ENCODE measurements at regions not wholly inside any gene's neighbourhood (a gene's known extent, or its start where the extent isn't known, plus 50 kb on each side); places are given as distances from the start of the nearest gene placed in this dataset.

DNA sequence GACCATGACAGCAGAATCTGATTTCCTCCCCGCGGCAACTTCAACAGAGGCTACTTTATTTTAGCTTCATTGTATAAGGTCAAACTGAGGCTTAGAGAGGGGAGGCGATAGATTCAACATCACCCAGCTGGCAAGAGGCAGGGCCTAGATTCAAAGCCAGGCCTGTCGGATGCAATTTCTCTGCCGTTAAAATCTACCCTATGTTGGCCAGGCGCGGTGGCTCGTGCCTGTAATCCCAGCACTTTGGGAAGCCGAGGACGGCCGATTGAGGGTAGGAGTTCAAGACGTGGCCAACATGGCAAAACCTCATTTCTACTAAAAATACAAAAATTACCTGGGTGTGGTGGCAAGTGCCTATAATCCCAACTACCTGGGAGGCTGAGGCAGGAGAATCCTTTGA is 182.2 kb downstream of the BCOR start:
- DNase-seq (ENCODE audit: low spot score): no peak

- no peak for DNase-seq (ENCODE audit: low spot score)
Observed at GRCh38 chrX:39921838-39922237, 175.9 kb downstream of the BCOR start.

- DNase-seq (ENCODE audit: low spot score): no peak
Observed at GRCh38 chrX:39922488-39922887, 175.3 kb downstream of the BCOR start.

DNA sequence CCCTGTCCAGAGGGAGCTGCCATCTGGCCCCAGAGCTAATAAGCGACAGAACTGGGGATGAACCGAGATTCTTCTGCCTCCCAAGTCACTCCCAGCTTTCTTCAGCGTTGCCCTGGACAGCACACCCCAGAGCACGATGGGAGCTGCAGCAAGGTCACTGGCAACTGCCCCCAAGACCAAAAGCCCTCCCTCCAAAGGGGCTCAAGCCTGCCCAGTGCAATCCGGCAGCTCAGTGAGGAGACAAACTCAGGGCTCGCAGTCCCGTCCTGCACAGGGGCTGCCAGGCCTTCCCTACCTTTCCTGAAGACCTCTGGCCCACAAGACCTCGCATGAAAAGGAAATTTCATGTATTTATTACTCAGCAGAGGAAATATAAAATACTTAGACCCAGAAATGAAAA is 174.8 kb downstream of the BCOR start:
- no peak for DNase-seq (ENCODE audit: low spot score)

DNA sequence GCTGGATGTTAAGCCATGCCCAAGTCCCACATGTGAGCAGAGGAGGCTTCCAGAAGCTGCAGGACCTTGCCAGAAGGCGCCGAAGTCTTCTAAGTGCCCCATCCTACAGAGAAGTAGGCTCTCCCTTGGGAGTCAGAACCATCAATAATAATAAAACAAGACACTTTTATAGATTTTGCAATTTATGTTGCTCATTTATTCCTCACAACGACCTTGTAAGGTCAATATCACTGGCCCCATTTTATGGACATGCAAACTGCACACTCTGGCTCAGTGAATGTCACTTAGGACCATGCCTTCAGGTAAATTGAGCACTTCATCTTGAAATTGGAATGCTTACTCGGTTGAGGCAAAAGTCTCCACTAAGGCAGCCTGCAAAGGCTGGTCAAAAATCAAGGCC is 170.4 kb downstream of the BCOR start:
- no peak for DNase-seq (ENCODE audit: low spot score)

DNA sequence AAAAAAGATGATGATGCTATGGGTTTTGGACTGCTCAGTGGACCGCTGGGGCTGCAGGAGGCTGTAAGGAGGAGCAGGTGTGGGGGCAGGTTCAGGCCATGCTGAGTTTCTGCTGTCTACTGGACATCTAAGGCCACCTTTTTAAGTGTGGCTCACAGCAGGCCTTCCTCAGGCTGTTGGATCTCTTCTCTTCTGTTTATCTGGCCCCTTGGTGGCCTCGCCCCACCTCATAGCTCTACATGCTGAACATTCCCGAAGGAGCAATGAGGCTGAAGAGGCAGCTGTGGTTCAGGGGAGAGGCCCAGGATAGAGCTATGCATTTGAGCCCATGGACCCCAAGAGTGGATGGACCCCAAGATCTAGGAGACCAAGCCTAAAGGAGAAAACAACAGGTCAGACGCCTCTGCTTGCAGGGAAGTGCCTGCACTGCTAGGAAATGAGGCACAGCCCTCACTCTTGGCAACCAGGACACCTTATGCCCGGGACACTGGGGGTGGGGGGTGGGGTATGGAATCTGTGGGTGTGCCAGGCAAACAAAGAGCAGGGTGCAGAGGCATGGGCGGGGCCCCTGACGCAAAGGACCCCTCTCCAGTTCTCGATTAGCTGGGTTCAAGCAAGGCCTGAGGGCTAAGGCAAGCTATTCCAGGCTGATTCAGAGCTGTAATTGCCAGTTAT is 168.9 kb downstream of the BCOR start:
- no peak for DNase-seq (ENCODE audit: low spot score)

GRCh38 chrX:39929379-39930025 is 168.3 kb downstream of the BCOR start:
- no peak for DNase-seq (ENCODE audit: low spot score)

GRCh38 chrX:39930786-39931528 is 166.8 kb downstream of the BCOR start:
- no peak for DNase-seq (ENCODE audit: low spot score)

DNA sequence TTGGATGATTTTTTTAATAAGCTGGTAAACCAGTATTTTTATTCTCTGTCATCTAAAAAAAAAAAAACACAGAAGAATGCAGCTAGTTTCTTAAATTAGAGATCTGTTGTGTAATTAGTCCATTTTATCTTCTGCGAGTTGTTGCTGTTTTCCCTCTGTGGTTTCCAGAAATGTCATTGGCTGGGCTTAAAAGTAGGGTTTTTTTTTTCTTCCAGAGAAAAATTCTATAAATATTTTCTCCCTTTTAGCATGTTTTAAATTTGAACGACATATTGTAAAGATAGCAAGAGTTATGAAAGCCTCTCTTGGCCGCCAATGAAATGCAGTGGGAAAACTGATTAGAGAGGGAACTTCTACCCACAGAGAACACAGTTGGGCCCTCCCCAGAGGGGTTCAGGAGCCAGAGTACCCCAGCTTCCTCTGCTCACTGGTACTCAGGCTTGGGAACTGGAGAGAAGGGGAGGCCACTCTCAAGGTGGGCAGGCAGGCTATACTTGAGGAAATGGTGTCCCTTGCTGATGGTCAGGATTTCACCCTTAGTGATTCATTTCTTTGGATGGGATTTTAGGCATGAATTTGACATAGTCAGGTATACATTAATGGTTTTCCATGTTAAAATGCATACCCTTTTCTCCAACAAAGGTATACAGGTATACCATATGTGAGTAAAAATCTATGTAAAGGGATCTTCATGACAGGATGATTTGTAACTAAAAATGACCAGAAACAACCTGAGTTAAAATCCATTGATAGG is 166.1 kb downstream of the BCOR start:
- peak; percentile 24 for DNase-seq (ENCODE audit: low spot score)

DNA sequence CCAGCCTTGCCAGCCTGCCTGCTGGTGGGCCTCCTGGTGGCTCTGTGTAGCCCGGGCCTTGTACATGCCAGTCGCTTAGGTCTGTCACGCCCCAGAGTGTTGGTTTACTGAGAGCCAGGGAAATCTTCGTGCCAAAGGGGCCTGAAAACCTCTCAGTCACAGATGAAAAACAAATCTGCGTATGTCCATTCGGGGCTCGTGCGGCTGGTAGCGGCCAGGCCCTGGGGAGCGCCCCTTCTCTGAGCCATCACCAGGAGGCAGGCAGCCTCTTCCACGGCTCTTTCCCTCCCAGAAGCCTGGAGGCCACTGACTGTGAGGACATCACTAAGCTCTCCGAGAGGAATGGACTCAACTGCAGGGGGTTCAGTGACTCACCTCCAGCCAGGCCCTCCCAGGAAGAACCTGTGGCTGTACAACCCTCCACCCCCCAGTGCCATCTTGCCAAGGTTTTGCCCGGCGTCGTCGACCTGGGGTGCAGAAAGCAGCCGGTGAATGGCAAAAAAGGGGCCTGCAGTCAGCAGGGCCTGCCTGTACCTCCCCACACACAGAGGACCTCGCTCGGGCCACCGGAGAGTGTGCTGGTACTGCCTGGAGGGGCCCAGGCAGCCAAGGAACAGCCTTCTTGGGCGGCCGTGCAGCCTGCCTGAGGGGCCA is 162.2 kb downstream of the BCOR start:
- no peak for DNase-seq (ENCODE audit: low spot score)

GRCh38 chrX:39936886-39937770 is 160.6 kb downstream of the BCOR start:
- DNase-seq (ENCODE audit: low spot score): no peak

- DNase-seq (ENCODE audit: low spot score): no peak
Observed at GRCh38 chrX:39938466-39938865, 159.3 kb downstream of the BCOR start.

GRCh38 chrX:39939678-39940077 is 158.1 kb downstream of the BCOR start:
- DNase-seq (ENCODE audit: low spot score): no peak

DNA sequence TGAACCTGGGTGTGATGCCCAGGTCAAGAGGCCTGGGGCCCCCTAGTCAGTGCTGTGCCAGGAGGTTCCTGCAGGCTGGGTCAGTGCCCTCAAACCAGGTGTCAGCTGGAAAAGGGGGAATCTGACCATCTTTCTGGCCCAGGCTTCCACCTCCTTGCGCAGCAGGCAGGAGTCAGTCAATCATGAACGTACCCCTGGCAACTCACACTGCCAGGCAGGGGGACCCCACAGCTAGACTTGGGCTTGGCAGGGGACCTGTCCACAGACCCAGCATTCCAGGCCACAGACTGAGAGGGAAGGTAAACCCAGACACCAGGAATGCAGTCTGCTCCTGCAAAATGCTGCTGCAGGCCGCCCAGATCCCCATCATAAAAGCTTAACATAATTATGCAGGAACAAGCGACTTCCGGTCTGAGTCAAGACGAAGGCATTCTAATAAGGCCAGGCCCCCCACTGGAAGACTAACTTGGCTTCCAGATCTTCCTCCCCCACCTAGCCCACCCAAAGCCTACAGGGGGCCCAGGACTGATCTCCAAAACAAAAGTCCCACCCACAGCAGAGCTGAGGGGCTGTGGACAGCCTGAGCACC is 156.3 kb downstream of the BCOR start:
- DNase-seq (ENCODE audit: low spot score): no peak

DNA sequence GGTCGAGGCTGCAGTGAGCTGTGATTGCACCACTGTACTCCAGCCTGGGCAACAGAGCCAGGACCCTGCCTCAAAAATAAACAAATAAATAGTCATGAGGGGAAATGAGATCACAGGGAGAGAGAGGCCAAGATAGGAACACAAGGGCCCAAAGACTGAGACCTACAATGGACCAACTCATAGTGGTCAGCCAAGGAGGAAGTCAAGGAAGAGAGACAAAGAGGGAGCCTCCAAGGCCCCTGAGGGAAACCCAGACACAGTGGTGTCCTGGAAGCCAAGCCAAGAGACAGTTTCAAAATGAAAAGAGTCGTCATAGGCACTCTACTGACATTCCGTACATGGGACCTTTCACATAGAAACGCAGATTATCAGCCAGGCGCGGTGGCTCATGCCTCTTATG is 153.3 kb downstream of the BCOR start:
- no peak for DNase-seq (ENCODE audit: low spot score)

DNA sequence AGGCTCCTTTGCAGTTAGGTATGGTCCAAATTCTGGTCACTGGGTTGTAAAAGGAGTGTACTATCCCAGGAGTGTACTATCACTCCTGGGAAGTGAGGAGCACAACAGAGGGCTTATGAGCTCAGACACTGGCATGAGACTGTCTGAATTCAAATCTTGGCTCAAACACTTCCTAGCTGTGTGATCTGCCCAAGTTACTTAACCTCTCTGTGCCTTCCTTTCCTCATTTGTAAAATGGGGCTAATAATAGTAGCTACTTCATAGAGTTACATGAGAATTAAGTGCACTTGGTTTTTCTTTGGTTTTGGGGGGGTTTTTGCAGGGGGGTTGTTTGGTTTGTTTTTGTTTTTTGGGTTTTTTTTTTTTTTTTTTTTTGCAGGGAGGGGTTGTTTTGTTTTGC is 152.0 kb downstream of the BCOR start:
- DNase-seq (ENCODE audit: low spot score): no peak

DNA sequence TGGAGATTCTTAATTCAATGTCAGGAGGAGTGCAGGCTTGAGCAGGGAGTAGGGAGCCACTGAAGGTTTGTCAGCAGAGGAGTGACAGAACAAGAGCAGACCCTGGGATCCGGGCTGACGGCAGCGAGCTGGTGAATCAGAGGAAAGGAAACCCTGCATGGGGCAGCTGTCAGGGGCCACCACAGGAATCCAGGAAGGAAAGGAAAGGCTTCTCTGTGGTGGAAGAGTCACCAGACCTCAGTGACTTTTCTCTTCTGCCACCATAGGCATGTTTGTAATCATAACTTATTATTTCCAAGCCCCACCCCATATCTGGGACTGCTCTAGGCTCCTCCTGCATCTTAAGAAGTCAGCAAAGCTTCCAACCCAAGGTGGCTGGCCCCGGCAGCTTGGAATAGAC is 150.9 kb downstream of the BCOR start:
- DNase-seq (ENCODE audit: low spot score): peak; percentile 83

DNA sequence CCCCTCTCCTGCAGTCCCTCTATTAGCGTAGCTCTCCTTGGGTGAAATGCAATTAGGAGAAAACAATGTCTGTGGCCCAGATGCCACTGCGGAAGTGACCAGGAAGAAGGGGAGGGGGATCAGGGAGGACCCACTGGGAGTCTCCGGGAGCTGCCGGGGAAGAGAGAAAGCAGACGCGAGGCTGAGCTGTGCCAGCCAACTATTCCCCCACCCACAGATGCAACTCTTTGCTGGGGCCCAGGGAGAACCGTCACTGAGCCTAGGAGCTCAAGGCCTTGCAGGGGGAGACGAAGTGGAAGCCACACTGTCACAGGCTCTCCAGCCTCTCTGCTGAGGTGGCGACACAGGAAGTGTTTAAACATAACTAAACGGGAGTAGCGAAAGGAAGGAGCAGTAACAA is 149.2 kb downstream of the BCOR start:
- no peak for DNase-seq (ENCODE audit: low spot score)

DNA sequence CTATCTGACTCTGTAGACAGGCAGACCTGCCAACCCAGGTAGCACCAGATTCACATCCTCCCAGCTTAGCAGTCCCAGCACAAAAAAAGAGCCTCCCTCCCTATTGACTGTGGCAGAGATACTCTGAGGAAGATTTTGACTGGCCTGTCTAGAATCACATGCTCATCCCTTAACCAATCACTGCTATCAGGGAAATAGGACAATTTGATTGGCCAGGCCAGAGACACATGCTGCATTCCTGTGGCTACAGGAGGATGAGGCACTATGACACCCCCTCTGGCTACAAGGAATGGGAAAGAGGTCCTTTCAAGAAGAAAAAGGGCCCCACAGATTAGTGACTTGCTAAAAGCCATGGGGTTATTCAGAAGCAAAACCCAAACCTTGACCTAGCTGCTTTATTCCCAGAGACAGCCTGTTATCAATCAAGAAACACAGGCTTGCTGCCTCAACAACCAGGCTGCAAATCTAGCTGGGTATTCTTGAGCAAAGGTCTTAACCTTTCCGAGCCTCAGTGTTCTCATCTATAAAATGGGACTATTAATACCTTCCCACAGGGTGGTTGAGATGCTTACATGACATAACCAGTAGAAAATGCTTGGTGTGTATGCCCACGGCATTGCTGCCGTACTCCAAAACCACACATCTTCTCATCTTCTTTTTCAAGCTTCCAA is 147.6 kb downstream of the BCOR start:
- DNase-seq (ENCODE audit: low spot score): peak; percentile 32

- DNase-seq (ENCODE audit: low spot score): no peak
Observed at GRCh38 chrX:39952989-39953388, 144.8 kb downstream of the BCOR start.
